ENCODE measurements at regions not wholly inside any gene's neighbourhood (a gene's known extent, or its start where the extent isn't known, plus 50 kb on each side); places are given as distances from the start of the nearest gene placed in this dataset.

- CTCF ChIA-PET: no interaction called here
- peak; percentile 56 for DNase-seq (ENCODE audit: low read depth, low spot score)
- no peak overlapping the region for H3K4me3 ChIP-seq (replicated peaks in 1 of 2; ENCODE audit: low read depth in 1 of 2, low read length in 2 of 2)
- no peaks in the 10 kb centered on the region for H3K9me3 ChIP-seq (ENCODE audit: control insufficient read depth in 1 of 2, insufficient read depth in 1 of 2, low read depth in 1 of 2, low read length in 2 of 2)
- TF ChIP-seq POLR2AphosphoS5 (IDR thresholded peaks at IDR 0.05; ENCODE audit: low read depth, low read length): no peak
- TF ChIP-seq FOSL1 (IDR thresholded peaks at IDR 0.05; ENCODE audit: low read depth): peak; percentile 76
- 0 out of 2 replicates have a peak, but pooled peaks have one; percentile 29 for TF ChIP-seq CBX3 (IDR thresholded peaks at IDR 0.05; ENCODE audit: low read depth)
- no peak; the same call in 1 of the 2 replicates for TF ChIP-seq MAX (IDR thresholded peaks at IDR 0.05)
- 0 out of 2 replicates have a peak, but pooled peaks have one; percentile 26 for TF ChIP-seq RAD21 (IDR thresholded peaks at IDR 0.05; ENCODE audit: low read depth)
- peak; percentile 21 for TF ChIP-seq YY1 (IDR thresholded peaks at IDR 0.05; ENCODE audit: extremely low read depth, insufficient replicate concordance, low read depth, low read length)
- peak; percentile 66 for TF ChIP-seq JUND (IDR thresholded peaks at IDR 0.05)
- no peak for TF ChIP-seq ATF3 (IDR thresholded peaks at IDR 0.05)
- TF ChIP-seq EZH2 (IDR thresholded peaks at IDR 0.05): no peak
- peak; percentile 61; the same call in 1 of the 2 replicates for TF ChIP-seq SP1 (IDR thresholded peaks at IDR 0.05; ENCODE audit: low read depth)
- H3K27ac ChIP-seq (ENCODE audit: low read depth, low read length): no peak overlapping the region; the same call in 1 of the 2 replicates
- no TSS peak for BruUV-seq (replicated peaks)
- peak; percentile 77 for ATAC-seq
- peak overlapping the region; percentile 44 for H3K9ac ChIP-seq (ENCODE audit: low read length)
- H3K4me1 ChIP-seq (ENCODE audit: control insufficient read depth in 1 of 2, insufficient read depth in 2 of 2, low read length in 2 of 2): peaks cover 9 to 42% of the 10 kb centered on the region in 2 experiments
- H3K79me2 ChIP-seq (ENCODE audit: insufficient read depth, low read length): no peaks in the 10 kb centered on the region
- H2AFZ ChIP-seq (ENCODE audit: low read depth, low read length, poor library complexity, severe bottlenecking): no peak overlapping the region
- H3K9me2 ChIP-seq (ENCODE audit: insufficient read depth): no peaks in the 10 kb centered on the region
- intact Hi-C loops (cut with micrococcal nuclease): no loop called here
- H3K27me3 ChIP-seq (ENCODE audit: insufficient read depth, low read length): no peaks in the 10 kb centered on the region
- peak overlapping the region; percentile 57 for H3K4me2 ChIP-seq (ENCODE audit: low read length)
- POLR2A ChIA-PET: no interaction called here
- H3K36me3 ChIP-seq (ENCODE audit: control insufficient read depth in 1 of 2, insufficient read depth in 2 of 2, low read length in 2 of 2): no peaks in the 10 kb centered on the region
- no peaks in the 10 kb centered on the region for H4K20me1 ChIP-seq (ENCODE audit: insufficient read depth)
- RAD21 ChIA-PET (ENCODE audit: low non-redundant PET in 1 of 2, low total read pairs in 2 of 2, uncharacterized antibody in 2 of 2, unreplicated experiment in 2 of 2): no interaction called here
Observed at GRCh38 chr15:66955871-66956585, 109.4 kb upstream of the SMAD3 start.
